HG03521 (cell line): ENCODE measurements at regions not wholly inside any gene's neighbourhood (a gene's known extent, or its start where the extent isn't known, plus 50 kb on each side); places are given as distances from the start of the nearest gene placed in this dataset.

Source experiments
- ATAC-seq: cut with Tn5 transposase; IDR thresholded peaks from one replicate; pipeline ENCODE4 v1.9.1; 2021; ENCODE audit warnings: mild to moderate bottlenecking, moderate library complexity; ENCODE audit not compliant: unreplicated experiment

DNA sequence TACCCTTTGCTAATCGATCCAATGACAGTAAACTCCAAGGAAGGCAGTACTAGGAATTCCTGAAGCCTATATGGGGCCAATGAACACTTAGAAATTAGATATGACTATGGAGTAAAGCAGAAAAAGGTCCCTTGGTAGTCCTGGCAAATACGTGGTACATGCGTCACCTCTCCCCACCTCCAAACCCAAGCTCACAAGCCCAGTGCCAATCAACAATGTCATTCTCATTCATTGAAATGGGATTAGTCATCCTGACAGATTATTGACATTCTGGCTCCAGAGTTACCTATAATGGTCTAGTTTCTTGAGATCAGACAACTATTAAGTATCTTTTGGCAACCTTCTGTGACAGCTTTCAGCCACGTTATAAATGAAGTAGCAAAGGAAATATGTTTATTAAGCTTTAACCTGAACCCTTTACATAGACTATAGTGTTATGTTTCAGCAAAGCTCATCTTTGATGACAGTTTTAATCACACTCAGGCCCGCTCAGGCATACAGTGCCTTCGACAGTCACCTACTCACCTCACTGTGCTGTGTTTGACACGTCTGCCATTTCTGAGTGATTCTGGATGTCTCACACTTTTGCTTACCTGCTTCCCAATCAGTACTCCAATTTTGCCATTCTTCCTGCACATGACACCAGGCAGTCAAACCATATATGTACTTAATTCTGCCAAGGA is 69.6 kb upstream of the ADO start:
- no peak for ATAC-seq

DNA sequence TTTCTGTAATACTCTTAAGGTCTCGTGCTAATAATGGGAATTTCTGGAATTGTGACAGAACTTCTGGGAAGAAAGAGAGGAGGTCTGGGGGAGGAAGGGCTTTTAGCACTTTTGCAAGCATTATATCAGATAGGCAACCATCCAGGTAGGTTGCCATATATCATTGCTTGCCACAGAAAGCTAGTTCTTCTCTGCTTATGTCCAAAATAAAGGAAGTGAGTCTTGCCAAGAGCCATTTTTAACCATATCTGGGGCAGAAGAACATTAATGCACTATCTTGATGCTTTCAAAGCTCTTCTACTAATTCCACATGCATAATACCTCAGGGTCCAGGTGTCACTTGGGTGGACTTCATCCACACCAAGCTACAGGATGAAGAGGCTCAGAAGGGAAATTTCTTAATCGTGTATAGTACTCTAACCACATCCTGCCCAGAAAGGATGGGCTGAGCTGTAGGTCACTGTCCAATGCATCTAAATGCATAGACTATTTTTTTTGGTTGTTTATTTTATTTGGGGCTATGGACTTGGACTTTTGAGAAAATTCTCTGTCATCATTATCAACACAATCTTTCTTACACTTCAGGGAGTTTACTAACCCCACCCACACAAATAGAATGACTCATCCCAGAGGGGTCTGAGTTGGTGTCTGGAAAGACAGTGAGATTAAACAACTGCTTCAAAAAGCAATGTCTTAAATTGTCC is 68.9 kb upstream of the ADO start:
- peak; percentile 37 for ATAC-seq

DNA sequence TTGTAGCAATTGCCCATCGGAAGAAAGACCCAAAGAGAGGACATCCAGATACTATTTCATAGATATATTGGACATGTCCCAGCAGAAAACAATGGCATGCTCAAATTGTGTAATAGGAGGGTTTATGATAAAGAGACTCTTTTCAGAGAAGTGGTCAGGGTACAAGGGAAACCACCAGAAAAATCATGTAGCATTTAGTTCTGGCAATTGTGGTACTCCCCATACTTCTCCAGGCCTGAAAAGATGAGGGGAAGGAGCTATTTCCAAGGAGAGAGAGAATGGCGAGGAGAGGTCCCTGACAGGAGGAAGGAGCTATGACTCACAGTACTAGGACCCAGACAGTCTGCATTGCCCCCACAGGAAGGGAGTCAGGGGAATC is 68.4 kb upstream of the ADO start:
- ATAC-seq = no peak

DNA sequence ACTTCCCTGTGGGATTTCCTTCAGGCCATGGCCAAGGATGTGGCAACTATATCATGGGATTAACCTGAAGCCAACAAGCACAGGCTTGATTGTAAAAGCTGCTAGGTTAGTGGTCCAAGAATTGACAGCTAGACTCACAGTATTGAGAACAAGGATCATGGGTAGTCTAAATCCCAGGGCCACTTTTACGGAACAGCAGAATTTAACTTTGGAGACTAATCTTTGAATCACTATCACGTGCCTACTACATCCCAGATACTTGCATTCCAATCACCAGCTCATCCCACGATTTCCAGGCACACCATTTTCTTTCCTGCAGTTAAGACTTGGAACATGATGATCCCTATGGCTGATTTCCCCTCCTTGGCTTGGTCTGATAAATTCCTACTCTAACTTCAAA is 65.6 kb upstream of the ADO start:
- no peak for ATAC-seq

DNA sequence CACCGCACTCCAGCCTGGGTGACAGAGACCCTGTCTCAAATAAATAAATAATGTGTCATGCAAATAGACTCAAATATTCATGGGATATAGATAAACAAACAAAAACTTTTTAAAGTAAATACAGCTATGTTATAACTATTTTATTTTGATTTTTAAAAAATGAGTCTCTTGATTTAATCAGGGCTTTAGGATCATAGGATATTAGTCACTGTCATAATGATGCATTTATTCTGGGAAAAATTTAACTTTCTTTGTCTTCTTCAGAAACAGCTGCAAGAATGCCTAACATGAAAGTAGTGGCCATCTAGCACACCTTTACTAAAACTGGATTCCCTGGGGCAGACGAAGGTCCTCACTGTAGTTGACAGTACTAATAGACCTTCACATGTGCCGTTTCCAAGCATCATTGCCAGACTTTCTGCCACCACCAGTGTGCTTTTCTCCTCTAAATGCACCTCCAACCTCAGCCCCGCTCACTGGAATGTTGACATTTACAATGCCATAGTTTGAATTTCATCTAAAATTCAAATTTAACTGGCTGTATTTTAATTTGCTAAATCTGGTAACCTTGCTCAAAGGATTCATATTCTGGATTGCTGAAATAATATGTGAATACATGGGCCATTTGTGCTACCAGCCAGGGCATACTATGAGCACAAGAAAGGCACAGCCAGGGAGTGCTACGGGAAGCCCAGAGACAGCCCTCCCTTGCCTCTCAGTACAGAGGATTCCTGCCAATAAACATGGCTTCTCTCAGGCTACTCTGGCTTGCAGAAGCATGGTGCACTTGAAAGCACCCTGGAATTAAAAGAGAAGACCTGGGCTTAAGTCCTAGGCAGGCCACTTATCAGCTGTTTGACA is 63.4 kb upstream of the ADO start:
- no peak for ATAC-seq

DNA sequence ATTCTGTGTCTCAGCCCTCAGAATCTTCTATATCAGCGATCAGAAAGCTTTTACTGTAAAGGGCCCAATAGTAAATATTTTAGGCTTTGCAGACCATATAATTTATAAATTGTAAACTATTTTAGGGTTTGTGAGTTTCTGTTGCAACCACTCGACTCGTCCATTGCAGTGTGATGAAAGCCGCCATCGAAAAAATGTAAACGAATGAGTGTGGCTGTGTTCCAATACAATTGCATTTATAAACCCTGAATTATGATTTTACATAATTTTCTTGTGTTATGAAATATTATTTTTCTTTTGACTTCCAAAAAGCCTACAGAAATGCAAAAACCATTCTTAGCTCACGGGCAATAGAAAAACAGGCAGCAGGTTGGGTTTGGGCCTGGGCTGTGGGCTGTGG is 62.5 kb upstream of the ADO start:
- no peak for ATAC-seq

DNA sequence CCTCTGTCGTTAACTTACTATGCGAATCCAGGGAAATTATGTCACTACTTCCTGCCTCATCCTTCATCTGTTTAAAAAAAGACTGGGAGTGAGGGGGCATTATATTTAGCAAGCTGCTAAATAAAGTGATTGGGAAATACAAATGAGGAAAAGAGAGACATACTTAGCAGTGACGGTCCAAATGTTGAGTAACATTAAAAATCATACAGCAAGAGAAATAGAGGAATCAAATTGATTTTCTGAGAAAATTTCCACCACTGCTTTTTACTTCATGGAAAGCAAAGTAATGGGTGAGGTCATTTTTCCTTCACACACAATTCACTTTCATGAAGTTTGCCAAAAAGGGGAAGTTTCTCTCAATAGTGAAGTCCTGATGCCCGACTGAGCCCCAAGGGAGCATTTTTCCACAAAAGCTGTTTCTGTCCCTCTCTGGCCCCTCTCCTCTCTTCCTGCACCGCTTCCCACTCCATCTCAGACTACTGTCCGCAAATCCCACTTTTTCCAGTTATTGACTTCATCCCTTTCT is 61.9 kb upstream of the ADO start:
- ATAC-seq = no peak

DNA sequence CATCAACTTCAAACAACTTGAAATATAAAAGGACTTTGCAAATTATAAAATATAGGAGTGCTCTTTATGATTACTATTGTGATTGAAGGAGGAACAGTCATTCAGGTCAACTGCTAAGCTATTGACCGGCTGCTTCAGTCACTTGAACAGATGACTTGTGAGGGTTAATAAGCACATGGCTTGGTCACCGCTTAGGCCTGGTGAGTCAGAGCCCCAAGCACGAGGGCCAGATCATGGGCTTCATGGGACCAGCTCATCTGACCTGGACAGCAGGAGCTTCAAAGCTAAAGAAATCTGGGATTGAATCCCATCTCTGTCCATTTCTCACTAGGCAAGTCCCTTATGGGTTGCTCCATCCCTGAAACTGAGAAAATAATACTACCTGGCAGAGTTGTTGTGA is 60.4 kb upstream of the ADO start:
- no peak for ATAC-seq

DNA sequence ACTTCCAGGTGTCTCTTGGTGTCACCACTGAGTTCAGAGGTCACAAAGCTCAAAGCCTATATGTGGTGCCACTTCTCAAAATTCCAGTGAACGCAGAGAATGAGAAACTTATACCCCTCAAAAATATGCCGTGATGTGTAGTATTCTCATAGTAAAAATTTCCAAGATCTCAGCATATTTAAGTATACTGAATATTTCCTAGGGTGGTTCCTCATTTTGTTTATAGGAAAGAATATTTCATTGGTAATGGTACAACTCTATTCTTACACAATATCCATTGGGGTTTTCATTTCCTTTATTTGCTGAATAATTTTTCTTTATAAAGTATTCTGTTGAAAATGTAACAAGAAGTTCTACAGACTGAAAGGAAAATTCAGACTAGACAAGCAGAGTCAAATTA is 58.9 kb upstream of the ADO start:
- ATAC-seq = no peak

DNA sequence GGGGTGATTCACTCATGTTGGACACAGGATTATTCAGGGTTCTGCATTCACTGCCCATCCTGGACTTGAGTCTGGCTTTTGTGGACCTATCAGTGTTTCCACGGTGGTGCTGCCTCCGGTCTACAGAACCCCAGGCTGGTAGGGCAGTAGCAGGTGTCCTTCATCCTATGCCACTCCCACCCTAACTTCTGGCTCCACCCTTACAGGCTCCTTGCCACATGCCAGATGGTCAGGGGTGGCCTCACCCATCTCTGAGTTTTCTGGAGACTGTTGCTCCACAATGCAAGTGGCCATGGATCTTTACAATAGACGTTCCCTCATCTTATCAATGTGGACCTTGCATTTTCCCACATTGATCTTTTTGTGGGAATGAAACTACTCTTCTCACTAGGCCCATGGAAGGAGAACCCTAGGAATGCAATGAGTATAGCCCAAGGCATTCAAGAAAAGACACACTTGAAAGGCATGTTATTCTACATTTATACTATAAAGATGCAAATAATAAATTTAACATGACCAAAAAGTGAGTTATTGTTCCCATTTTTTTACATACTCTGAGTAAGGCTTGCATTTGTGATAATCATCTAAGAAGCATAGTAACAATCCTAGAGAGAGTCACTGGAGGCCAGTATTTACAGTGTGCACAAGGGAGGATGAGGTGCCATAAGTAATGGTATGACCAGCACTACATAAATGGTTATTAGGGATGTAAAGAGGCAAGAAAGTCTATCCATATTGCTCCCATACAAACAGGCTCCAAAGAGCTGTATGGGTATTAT is 57.4 kb upstream of the ADO start:
- no peak for ATAC-seq

DNA sequence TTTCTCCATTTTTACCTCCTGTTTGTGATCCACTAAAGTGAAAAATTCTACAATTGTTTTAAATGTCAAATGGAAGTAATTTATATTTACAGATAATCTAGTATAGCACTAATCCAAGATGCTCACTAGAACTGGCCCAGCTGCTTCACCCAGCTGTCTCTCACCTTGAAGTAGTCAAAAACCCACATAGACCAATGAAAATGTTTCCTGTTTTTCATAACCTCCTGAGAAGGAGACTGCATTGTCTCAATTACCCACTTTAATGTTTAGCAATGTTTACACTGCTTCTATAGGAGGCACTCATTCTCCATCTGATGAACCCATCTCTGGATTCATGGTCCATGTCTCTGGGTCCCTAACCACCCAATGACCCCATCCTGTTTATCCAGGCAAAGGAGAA is 56.1 kb upstream of the ADO start:
- ATAC-seq = no peak

DNA sequence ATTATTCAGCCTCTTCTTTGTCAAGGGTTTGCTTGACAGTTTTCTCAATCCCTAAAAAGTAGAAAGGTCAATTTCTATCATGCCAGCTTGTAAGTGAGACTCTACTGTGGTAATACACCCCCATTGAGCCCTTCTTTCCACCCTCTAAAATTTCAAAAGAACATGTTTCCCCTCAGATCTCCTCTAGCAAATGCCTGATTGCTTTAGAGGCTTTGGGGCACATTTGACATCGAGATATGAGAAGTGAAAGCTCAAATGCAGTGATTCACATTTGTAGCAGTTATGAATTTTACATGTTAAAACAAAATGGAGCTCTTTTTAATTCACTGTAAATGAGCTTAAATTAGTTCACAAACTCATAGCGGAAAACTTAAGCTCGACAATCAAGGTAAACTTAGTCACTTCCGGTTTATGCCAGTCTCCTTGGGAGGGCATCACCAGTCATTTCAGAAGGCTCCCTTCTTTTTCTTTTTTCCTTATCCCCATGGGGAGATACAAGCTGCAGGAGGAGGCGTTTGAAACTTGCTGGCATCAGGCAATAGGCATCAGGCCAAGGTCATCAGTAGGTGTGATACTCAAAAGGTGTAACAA is 55.3 kb upstream of the ADO start:
- ATAC-seq = no peak
